ENCODE measurements at regions not wholly inside any gene's neighbourhood (a gene's known extent, or its start where the extent isn't known, plus 50 kb on each side); places are given as distances from the start of the nearest gene placed in this dataset.

GRCh38 chr1:170318736-170319135 lies 173.0 kb downstream of the NTMT2 start:
- no peak for DNase-seq

- no peak for DNase-seq
These were observed 175.4 kb downstream of the NTMT2 start for GRCh38 chr1:170321113-170321512.

- DNase-seq = no peak
These were observed 180.4 kb downstream of the NTMT2 start for GRCh38 chr1:170326186-170326585.

- no peak for DNase-seq
These were observed 187.0 kb downstream of the NTMT2 start for GRCh38 chr1:170332801-170333200.

- no peak for DNase-seq
These were observed 191.7 kb downstream of the NTMT2 start for GRCh38 chr1:170337413-170337994.

GRCh38 chr1:170339534-170339933 lies 192.4 kb upstream of the GORAB start:
- DNase-seq = no peak

- no peak for DNase-seq
These were observed 191.7 kb upstream of the GORAB start for GRCh38 chr1:170340308-170340707.

- peak; percentile 13 for DNase-seq
These were observed 180.5 kb upstream of the GORAB start for GRCh38 chr1:170351366-170351946.

- DNase-seq = no peak
These were observed 177.7 kb upstream of the GORAB start for GRCh38 chr1:170354246-170354645.

GRCh38 chr1:170354690-170355089 lies 177.3 kb upstream of the GORAB start:
- DNase-seq = no peak

GRCh38 chr1:170355267-170355801 lies 176.6 kb upstream of the GORAB start:
- no peak for DNase-seq

GRCh38 chr1:170356585-170356984 lies 175.4 kb upstream of the GORAB start:
- DNase-seq = no peak

GRCh38 chr1:170357750-170358149 lies 174.2 kb upstream of the GORAB start:
- no peak for DNase-seq

GRCh38 chr1:170360601-170361000 lies 171.4 kb upstream of the GORAB start:
- no peak for DNase-seq

GRCh38 chr1:170365331-170365730 lies 166.6 kb upstream of the GORAB start:
- DNase-seq = no peak

- DNase-seq = no peak
These were observed 165.0 kb upstream of the GORAB start for GRCh38 chr1:170366980-170367379.

- DNase-seq = no peak
These were observed 164.4 kb upstream of the GORAB start for GRCh38 chr1:170367615-170368014.

- no peak for DNase-seq
These were observed 163.0 kb upstream of the GORAB start for GRCh38 chr1:170369000-170369399.

- DNase-seq = peak in 1 of 2 experiments; percentile 13
These were observed 162.5 kb upstream of the GORAB start for GRCh38 chr1:170369417-170369816.

GRCh38 chr1:170370087-170370486 lies 161.9 kb upstream of the GORAB start:
- no peak for DNase-seq

- no peak for DNase-seq
These were observed 156.8 kb upstream of the GORAB start for GRCh38 chr1:170375082-170375723.

GRCh38 chr1:170376801-170377385 lies 155.1 kb upstream of the GORAB start:
- DNase-seq = no peak

GRCh38 chr1:170377440-170377839 lies 154.5 kb upstream of the GORAB start:
- DNase-seq = no peak
